Naive B cell (primary cell): ENCODE measurements at regions not wholly inside any gene's neighbourhood (a gene's known extent, or its start where the extent isn't known, plus 50 kb on each side); places are given as distances from the start of the nearest gene placed in this dataset.

Source experiments
- ATAC-seq, 2 donors: fragments of 150-1000 bp; cut with Tn5 transposase; 2 replicates each; pipeline ENCODE4 v1.10.0; 2021; ENCODE audit warnings: low read depth in 2 of 2, mild to moderate bottlenecking in 2 of 2, moderate library complexity in 2 of 2
- DNase-seq: peaks from one replicate; pipeline ENCODE4 v3.0.0; 2022
- H3K27ac Mint-ChIP-seq, 6 donors: one replicate each; pipeline ENCODE4 v1.8.0; 2020 to 2022; ENCODE audit warnings: mild to moderate bottlenecking in 6 of 6, mixed read lengths in 6 of 6, moderate library complexity in 5 of 6, inconsistent platforms in 2 of 6
- H3K27me3 Mint-ChIP-seq, 3 donors: one replicate each; pipeline ENCODE4 v1.8.0; 2021 to 2022; ENCODE audit warnings: mixed read lengths in 3 of 3, mild to moderate bottlenecking in 1 of 3
- H3K36me3 Mint-ChIP-seq, 2 donors: one replicate each; pipeline ENCODE4 v1.8.0; 2020 to 2022; ENCODE audit warnings: mixed read lengths in 2 of 2, inconsistent platforms in 1 of 2, mild to moderate bottlenecking in 1 of 2
- H3K4me1 Mint-ChIP-seq, 3 donors: one replicate each; pipeline ENCODE4 v1.8.0; 2020 to 2022; ENCODE audit warnings: mixed read lengths in 3 of 3, inconsistent platforms in 1 of 3, mild to moderate bottlenecking in 1 of 3, moderate library complexity in 1 of 3
- H3K4me3 Mint-ChIP-seq, 8 donors: one replicate each; pipeline ENCODE4 v1.8.0; 2020 to 2022; ENCODE audit warnings: mild to moderate bottlenecking in 8 of 8, mixed read lengths in 8 of 8, moderate library complexity in 8 of 8, inconsistent platforms in 2 of 8
- H3K9me3 Mint-ChIP-seq, 7 donors: one replicate each; pipeline ENCODE4 v1.8.0; 2020 to 2022; ENCODE audit warnings: mixed read lengths in 7 of 7, mild to moderate bottlenecking in 5 of 7, inconsistent platforms in 2 of 7, moderate library complexity in 1 of 7

GRCh38 chr18:51943281-51943680 is 396.7 kb upstream of the DCC start:
- no peak overlapping the region for H3K4me3 Mint-ChIP-seq
- H3K36me3 Mint-ChIP-seq: no peaks in the 10 kb centered on the region
- no peaks in the 10 kb centered on the region for H3K4me1 Mint-ChIP-seq
- peaks cover 0 to 5% (median 0%) of the 10 kb centered on the region in 7 donors for H3K9me3 Mint-ChIP-seq
- ATAC-seq: no peak
- H3K27me3 Mint-ChIP-seq: no peaks in the 10 kb centered on the region
- DNase-seq: no peak
- no peak overlapping the region for H3K27ac Mint-ChIP-seq

GRCh38 chr18:51946946-51947345 is 393.1 kb upstream of the DCC start:
- H3K27ac Mint-ChIP-seq: no peak overlapping the region
- ATAC-seq: no peak

DNA sequence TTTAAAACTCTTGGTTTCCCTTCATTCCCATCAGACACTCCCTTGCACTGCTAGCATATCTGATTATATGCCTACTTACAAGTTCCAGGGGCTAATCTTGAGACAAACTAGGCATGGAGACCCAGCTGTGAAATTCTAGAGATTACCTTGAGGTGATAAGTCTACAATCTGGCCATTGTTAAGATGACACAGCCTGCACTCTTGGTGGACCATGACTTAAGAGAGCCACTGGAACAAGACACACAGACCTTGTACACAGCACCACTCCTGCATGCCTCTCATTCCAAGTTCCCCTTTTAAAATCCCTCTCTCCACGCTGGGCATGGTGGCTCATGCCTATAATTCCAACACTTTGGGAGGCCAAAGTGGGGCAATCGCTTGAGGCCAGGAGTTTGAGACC is 387.2 kb upstream of the DCC start:
- peaks cover 0 to 21% (median 5%) of the 10 kb centered on the region in 7 donors for H3K9me3 Mint-ChIP-seq

More at GRCh38 chr18:51946946-51947345, 393.1 kb upstream of the DCC start:
- Mint-ChIP-seq H3K36me3 (no peaks in the 10 kb centered on the region), H3K27me3 (no peaks in the 10 kb centered on the region), H3K9me3 (peaks cover 0 to 10% (median 2%) of the 10 kb centered on the region in 7 donors), H3K4me1 (no peaks in the 10 kb centered on the region), H3K4me3 (no peak overlapping the region)
- DNase-seq: no peak

DNA sequence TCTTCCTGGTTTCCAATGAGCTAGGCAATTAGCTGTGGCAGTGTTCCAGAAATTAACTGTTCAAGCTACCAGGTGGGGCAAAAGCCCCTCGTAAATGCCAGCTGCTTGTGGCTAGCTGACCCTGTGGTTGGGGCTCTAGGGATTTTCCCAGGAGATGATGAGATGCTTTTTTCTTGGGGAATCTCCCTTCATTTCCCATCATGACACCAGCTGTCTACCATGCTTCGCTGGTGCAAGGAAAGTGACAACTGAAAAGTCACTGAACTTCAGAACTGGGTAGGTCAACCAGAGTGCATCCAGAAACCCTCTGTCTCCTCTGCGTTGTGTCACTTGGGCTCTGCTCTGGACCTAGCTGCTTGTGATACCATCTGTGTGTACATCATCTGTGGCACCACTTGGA is 386.5 kb upstream of the DCC start:
- no peak for ATAC-seq
- H3K27me3 Mint-ChIP-seq: no peaks in the 10 kb centered on the region

More for the DNA sequence above, 387.2 kb upstream of the DCC start:
- H3K27ac Mint-ChIP-seq: no peak overlapping the region
- H3K4me1 Mint-ChIP-seq: no peaks in the 10 kb centered on the region
- H3K27me3 Mint-ChIP-seq: no peaks in the 10 kb centered on the region
- ATAC-seq (no peak), DNase-seq (no peak)
- no peaks in the 10 kb centered on the region for H3K36me3 Mint-ChIP-seq
- no peak overlapping the region for H3K4me3 Mint-ChIP-seq

GRCh38 chr18:51955136-51955535 is 384.9 kb upstream of the DCC start:
- H3K27me3 Mint-ChIP-seq: no peaks in the 10 kb centered on the region
- no peak overlapping the region for H3K4me3 Mint-ChIP-seq
- DNase-seq (no peak), ATAC-seq (no peak)
- no peak overlapping the region for H3K27ac Mint-ChIP-seq
- peaks cover 0 to 21% (median 5%) of the 10 kb centered on the region in 7 donors for H3K9me3 Mint-ChIP-seq
- H3K36me3 Mint-ChIP-seq: no peaks in the 10 kb centered on the region
- H3K4me1 Mint-ChIP-seq: no peaks in the 10 kb centered on the region

More for the DNA sequence above, 386.5 kb upstream of the DCC start:
- no peak overlapping the region for H3K4me3 Mint-ChIP-seq
- no peak for DNase-seq
- H3K27ac Mint-ChIP-seq: no peak overlapping the region
- peaks cover 0 to 21% (median 5%) of the 10 kb centered on the region in 7 donors for H3K9me3 Mint-ChIP-seq
- H3K36me3 Mint-ChIP-seq: no peaks in the 10 kb centered on the region
- H3K4me1 Mint-ChIP-seq: no peaks in the 10 kb centered on the region

GRCh38 chr18:51957001-51957400 is 383.0 kb upstream of the DCC start:
- Mint-ChIP-seq H3K9me3 (peaks cover 0 to 12% (median 3%) of the 10 kb centered on the region in 7 donors), H3K4me1 (no peaks in the 10 kb centered on the region), H3K27ac (no peak overlapping the region), H3K36me3 (no peaks in the 10 kb centered on the region), H3K4me3 (no peak overlapping the region), H3K27me3 (no peaks in the 10 kb centered on the region)
- no peak for DNase-seq
- no peak for ATAC-seq

DNA sequence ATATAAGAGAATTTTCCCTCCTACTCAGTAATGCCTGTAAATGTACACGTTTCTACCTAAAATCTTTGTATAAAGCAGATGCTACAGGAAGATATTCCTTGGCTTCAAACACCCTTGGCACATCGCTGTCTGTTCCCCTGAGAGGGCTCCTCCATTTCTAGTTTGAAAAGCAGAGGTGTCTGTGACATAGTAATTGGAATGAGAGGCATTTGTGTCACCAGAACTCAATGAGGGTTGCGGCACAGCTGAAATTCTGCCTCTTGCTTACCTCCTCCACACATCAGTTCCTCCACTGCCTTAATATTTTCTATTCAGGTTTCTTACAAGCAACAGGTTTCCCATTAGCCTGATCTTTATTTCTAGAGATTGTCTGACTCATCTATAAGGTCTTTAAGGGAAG is 359.9 kb upstream of the DCC start:
- H3K27me3 Mint-ChIP-seq: no peaks in the 10 kb centered on the region
- no peaks in the 10 kb centered on the region for H3K36me3 Mint-ChIP-seq
- no peak overlapping the region for H3K4me3 Mint-ChIP-seq
- no peaks in the 10 kb centered on the region for H3K4me1 Mint-ChIP-seq
- no peak for DNase-seq
- no peak for ATAC-seq
- peaks cover 0 to 11% (median 0%) of the 10 kb centered on the region in 7 donors for H3K9me3 Mint-ChIP-seq
- H3K27ac Mint-ChIP-seq: no peak overlapping the region

DNA sequence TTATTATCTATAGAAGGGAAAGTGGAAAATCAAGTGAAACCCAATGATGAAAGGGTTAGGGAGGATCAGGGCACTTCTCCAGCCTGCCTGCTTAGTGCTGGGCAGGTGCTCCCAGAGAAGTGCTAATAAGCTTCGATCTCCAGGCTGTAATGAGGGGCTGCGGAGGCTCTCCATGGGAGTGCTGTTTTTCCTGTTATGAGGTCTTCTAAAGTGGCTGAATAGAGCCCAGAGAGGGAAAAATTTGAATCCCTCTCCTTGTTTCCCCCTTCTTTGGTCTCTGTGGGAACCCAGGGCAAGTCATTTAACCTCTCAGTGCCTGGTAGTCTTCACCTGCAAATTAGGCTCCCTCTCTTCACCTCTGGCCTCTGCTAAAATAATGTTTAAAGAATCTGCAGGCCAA is 351.7 kb upstream of the DCC start:
- no peak overlapping the region for H3K27ac Mint-ChIP-seq
- peaks cover 0 to 4% (median 0%) of the 10 kb centered on the region in 3 donors for H3K27me3 Mint-ChIP-seq
- no peak for ATAC-seq
- no peaks in the 10 kb centered on the region for H3K36me3 Mint-ChIP-seq
- no peak overlapping the region for H3K4me3 Mint-ChIP-seq
- no peak for DNase-seq
- peaks cover 0 to 8% (median 1%) of the 10 kb centered on the region in 7 donors for H3K9me3 Mint-ChIP-seq
- H3K4me1 Mint-ChIP-seq: no peaks in the 10 kb centered on the region

- ATAC-seq (no peak), DNase-seq (no peak)
- no peaks in the 10 kb centered on the region for H3K36me3 Mint-ChIP-seq
- peaks cover 0 to 3% (median 0%) of the 10 kb centered on the region in 7 donors for H3K9me3 Mint-ChIP-seq
- peaks cover 0 to 4% (median 0%) of the 10 kb centered on the region in 3 donors for H3K27me3 Mint-ChIP-seq
- H3K4me1 Mint-ChIP-seq: no peaks in the 10 kb centered on the region
- no peak overlapping the region for H3K27ac Mint-ChIP-seq
- no peak overlapping the region for H3K4me3 Mint-ChIP-seq
Observed at GRCh38 chr18:51997129-51997528, 342.9 kb upstream of the DCC start.

DNA sequence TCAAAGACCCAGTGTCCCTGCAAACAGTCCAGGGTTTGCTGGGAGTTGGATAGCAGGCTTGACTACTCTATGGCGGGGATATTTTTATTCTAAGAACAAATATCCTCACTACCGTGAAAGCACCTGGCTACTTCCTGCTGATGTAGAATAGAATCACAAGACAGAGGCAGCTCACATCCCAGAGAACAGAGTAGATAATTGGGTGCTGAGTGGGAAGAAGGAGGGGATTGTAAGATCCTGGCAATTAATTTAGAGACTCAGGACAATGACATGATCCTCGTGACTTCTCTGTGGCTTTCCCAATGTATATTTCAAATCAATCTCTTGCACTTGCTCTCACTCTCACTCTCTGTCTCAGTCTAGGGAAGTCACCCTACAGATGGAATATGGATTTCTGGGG is 341.9 kb upstream of the DCC start:
- H3K27ac Mint-ChIP-seq: no peak overlapping the region
- H3K9me3 Mint-ChIP-seq: peaks cover 0 to 3% (median 0%) of the 10 kb centered on the region in 7 donors
- H3K36me3 Mint-ChIP-seq: no peaks in the 10 kb centered on the region
- H3K27me3 Mint-ChIP-seq: no peaks in the 10 kb centered on the region
- H3K4me3 Mint-ChIP-seq: no peak overlapping the region
- no peak for DNase-seq
- ATAC-seq: no peak
- no peaks in the 10 kb centered on the region for H3K4me1 Mint-ChIP-seq

GRCh38 chr18:51998711-51999110 is 341.3 kb upstream of the DCC start:
- no peak overlapping the region for H3K4me3 Mint-ChIP-seq
- no peaks in the 10 kb centered on the region for H3K4me1 Mint-ChIP-seq
- ATAC-seq: no peak
- no peaks in the 10 kb centered on the region for H3K27me3 Mint-ChIP-seq
- no peak for DNase-seq
- no peak overlapping the region for H3K27ac Mint-ChIP-seq
- H3K9me3 Mint-ChIP-seq: peaks cover 0 to 3% (median 0%) of the 10 kb centered on the region in 7 donors
- H3K36me3 Mint-ChIP-seq: no peaks in the 10 kb centered on the region

GRCh38 chr18:51999351-51999750 is 340.6 kb upstream of the DCC start:
- no peaks in the 10 kb centered on the region for H3K4me1 Mint-ChIP-seq
- ATAC-seq (no peak), DNase-seq (no peak)
- no peak overlapping the region for H3K4me3 Mint-ChIP-seq
- H3K27ac Mint-ChIP-seq: no peak overlapping the region
- no peaks in the 10 kb centered on the region for H3K36me3 Mint-ChIP-seq
- H3K9me3 Mint-ChIP-seq: peaks cover 0 to 3% (median 0%) of the 10 kb centered on the region in 7 donors
- H3K27me3 Mint-ChIP-seq: no peaks in the 10 kb centered on the region

DNA sequence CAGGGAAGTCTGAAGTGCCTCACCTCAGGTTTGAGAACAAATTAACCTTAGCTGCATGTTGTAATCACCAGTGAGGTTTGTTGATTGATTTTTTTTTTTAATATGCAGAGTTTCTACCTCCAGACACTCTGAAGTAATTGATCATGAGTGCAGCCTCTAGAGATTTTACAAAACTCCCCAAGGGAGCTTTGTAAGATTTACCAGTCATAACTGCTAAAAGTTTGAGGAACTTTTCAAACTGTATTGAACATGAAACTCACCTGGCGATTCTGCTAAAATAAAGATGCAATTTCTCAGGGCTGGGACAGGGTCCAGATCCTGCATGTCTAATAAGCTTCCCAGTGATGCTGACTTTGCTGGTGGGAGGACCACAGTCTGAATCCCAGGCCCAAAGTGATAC is 339.6 kb upstream of the DCC start:
- no peaks in the 10 kb centered on the region for H3K36me3 Mint-ChIP-seq
- DNase-seq (no peak), ATAC-seq (no peak)
- H3K27ac Mint-ChIP-seq: no peak overlapping the region
- H3K4me3 Mint-ChIP-seq: no peak overlapping the region
- H3K4me1 Mint-ChIP-seq: no peaks in the 10 kb centered on the region
- H3K9me3 Mint-ChIP-seq: peaks cover 0 to 3% (median 0%) of the 10 kb centered on the region in 7 donors
- H3K27me3 Mint-ChIP-seq: no peaks in the 10 kb centered on the region

DNA sequence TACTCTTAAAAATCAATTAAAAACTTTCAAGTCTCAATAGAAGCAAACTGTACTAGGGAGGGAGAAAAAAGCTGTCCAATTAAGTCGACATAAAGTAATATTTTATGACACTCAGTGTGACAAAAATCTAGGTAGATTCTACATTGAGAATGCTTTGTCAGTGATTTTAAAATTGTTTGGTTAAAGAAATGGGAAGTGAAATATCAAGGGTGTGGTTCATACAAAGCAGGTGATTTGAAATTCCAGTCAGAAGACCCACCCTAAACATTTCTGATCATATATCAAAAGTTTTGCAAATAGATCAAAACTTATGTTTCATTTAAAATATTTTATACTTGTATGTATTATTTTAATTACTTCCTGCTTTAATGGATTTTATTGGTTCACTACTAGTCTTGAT is 338.9 kb upstream of the DCC start:
- ATAC-seq: no peak
- Mint-ChIP-seq H3K27me3 (no peaks in the 10 kb centered on the region), H3K36me3 (no peaks in the 10 kb centered on the region), H3K9me3 (peaks cover 0 to 3% (median 0%) of the 10 kb centered on the region in 7 donors), H3K27ac (no peak overlapping the region), H3K4me3 (no peak overlapping the region), H3K4me1 (no peaks in the 10 kb centered on the region)
- no peak for DNase-seq

DNA sequence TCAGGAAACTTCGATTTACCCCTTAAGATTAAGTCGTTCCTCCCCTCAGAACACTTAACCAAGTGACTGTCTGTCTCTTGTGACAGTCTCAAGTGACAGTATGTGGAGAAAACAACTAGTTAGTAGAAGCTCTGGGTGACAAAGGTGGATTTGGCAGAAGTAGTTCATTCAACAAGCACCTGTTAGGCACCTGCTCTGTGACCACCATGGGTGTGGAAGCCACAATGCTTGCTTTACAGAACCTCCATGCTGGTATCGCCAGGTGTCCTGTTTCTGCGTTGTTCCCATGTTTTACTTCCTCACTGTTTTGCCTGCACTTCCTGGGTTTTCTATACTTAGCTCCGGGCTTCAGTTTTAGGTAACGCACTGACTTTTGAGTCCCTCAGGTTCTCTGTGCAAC is 337.4 kb upstream of the DCC start:
- Mint-ChIP-seq H3K27me3 (no peaks in the 10 kb centered on the region), H3K9me3 (peaks cover 0 to 3% (median 0%) of the 10 kb centered on the region in 7 donors), H3K27ac (no peak overlapping the region), H3K4me1 (no peaks in the 10 kb centered on the region), H3K36me3 (no peaks in the 10 kb centered on the region), H3K4me3 (no peak overlapping the region)
- no peak for ATAC-seq
- DNase-seq: no peak
